ENCODE measurements at regions not wholly inside any gene's neighbourhood (a gene's known extent, or its start where the extent isn't known, plus 50 kb on each side); places are given as distances from the start of the nearest gene placed in this dataset.

DNA sequence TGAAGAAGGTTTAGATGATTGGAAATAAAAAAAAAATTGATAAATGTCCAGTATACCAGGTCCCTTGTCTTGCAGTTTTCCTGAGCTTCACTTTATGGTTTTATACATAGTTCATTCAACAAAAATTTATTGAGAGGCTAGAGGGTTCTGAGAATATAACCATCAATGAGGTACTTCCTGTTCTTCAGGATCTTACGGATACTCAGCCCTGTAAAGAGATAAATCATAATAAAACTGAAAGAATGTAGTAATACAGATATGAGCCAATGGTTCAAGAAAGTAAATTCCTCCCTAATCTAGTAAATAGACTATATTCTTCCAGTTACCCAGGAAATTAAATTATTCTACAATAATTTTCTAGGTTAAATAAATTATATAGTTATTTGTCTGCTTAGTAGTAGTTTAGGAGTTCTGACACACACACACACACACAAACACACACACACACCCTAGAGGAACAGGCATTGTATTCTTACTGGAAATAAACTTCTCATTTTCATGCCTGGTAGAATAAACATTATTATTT, 70.4 kb upstream of the HMCN1 start:
- POLR2A ChIA-PET, result no interaction called here
- H3K27ac ChIP-seq (ENCODE audit: low read depth in 2 of 2, low read length in 1 of 2), result no peak overlapping the region
- TF ChIP-seq FOSL2 (IDR thresholded peaks at IDR 0.05; ENCODE audit: borderline replicate concordance, low read depth) (no peak), CHD2 (IDR thresholded peaks at IDR 0.05; ENCODE audit: low read length, partially characterized antibody) (no peak), TEAD4 (IDR thresholded peaks at IDR 0.05; ENCODE audit: borderline replicate concordance, insufficient read depth) (no peak), SIN3A (IDR thresholded peaks at IDR 0.05; ENCODE audit: borderline replicate concordance, low read depth, low read length) (no peak), GATA2 (CRISPR knock-in tag; IDR thresholded peaks at IDR 0.05) (no peak), MXI1 (IDR thresholded peaks at IDR 0.05; ENCODE audit: low read depth, low read length) (no peak)
- TF ChIP-seq, protein P1, sequence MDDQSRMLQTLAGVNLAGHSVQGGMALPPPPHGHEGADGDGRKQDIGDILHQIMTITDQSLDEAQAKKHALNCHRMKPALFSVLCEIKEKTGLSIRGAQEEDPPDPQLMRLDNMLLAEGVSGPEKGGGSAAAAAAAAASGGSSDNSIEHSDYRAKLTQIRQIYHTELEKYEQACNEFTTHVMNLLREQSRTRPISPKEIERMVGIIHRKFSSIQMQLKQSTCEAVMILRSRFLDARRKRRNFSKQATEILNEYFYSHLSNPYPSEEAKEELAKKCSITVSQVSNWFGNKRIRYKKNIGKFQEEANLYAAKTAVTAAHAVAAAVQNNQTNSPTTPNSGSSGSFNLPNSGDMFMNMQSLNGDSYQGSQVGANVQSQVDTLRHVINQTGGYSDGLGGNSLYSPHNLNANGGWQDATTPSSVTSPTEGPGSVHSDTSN (IDR thresholded peaks at IDR 0.05), result no peak
- TF ChIP-seq, protein P2, sequence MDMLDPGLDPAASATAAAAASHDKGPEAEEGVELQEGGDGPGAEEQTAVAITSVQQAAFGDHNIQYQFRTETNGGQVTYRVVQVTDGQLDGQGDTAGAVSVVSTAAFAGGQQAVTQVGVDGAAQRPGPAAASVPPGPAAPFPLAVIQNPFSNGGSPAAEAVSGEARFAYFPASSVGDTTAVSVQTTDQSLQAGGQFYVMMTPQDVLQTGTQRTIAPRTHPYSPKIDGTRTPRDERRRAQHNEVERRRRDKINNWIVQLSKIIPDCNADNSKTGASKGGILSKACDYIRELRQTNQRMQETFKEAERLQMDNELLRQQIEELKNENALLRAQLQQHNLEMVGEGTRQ (IDR thresholded peaks at IDR 0.05; ENCODE audit: borderline replicate concordance, low read depth, low read length), result no peak
- no peak overlapping the region for H3K4me3 ChIP-seq (ENCODE audit: low read depth in 2 of 2, low read length in 1 of 2)
- DNase-seq, result no peak
- H3F3A ChIP-seq (replicated peaks; ENCODE audit: insufficient read depth), result no peaks in the 10 kb centered on the region
- CTCF ChIA-PET, result interaction anchor here (0.7 kb wide), 1 partner anchor 17 kb away, joined by 3 read pairs; no protein-coding TSS in a partner anchor
- no peaks in the 10 kb centered on the region for H3K36me3 ChIP-seq (replicated peaks in 1 of 2; ENCODE audit: control insufficient read depth in 1 of 2, insufficient read depth in 2 of 2, low read length in 1 of 2)
- H3K4me2 ChIP-seq, result no peak overlapping the region
- no peaks in the 10 kb centered on the region for H4K20me1 ChIP-seq (ENCODE audit: insufficient read depth)
- no peak overlapping the region for H3K9ac ChIP-seq
- 0 out of 2 replicates have a peak overlapping the region, but pooled peaks have one; percentile 15 for H2AFZ ChIP-seq (ENCODE audit: low read depth)
- no peaks in the 10 kb centered on the region for H3K27me3 ChIP-seq (ENCODE audit: insufficient read depth)
- H3K79me2 ChIP-seq (ENCODE audit: insufficient read depth), result no peaks in the 10 kb centered on the region
- 12% methylated on average over 1 of the region's 1 CpG for WGBS (ENCODE audit: low lambda C conversion rate)
- H3K4me1 ChIP-seq (ENCODE audit: control insufficient read depth in 1 of 2, insufficient read depth in 2 of 2, low read depth in 1 of 2, low read length in 1 of 2), result peaks cover 0 to 10% of the 10 kb centered on the region in 2 experiments; a peak in 2 of 4 replicates
- H3K9me2 ChIP-seq, result no peaks in the 10 kb centered on the region
- H3K9me3 ChIP-seq, result no peaks in the 10 kb centered on the region

DNA sequence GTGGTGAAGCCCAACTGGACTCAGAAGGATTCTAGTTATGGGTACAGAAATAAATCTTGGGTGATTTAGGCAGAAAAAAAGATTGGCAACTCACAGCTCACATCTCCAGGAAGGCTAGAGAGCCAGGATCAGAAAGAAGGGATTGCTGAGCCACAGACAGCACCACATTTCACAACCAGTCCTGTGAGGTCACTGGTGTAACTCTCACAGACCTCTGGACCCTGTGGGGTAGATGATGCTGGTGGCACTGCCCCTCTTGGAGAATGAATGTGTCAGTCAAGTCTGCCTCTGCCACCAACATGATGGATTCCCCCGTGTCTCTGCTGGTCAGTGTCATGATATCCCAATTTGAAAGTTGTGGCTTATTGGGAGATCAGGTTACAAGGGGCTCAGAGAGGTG, 70.9 kb upstream of the HMCN1 start:
- Histone ChIP-seq H3K79me2 (ENCODE audit: insufficient read depth) (no peaks in the 10 kb centered on the region), H3K9me2 (no peaks in the 10 kb centered on the region), H3F3A (replicated peaks; ENCODE audit: insufficient read depth) (no peaks in the 10 kb centered on the region), H3K9ac (no peak overlapping the region), H3K4me1 (ENCODE audit: control insufficient read depth in 1 of 2, insufficient read depth in 2 of 2, low read depth in 1 of 2, low read length in 1 of 2) (peaks cover 0 to 10% of the 10 kb centered on the region in 2 experiments; a peak in 2 of 4 replicates), H3K27ac (ENCODE audit: low read depth in 2 of 2, low read length in 1 of 2) (no peak overlapping the region), H3K9me3 (no peaks in the 10 kb centered on the region), H3K4me3 (ENCODE audit: low read depth in 2 of 2, low read length in 1 of 2) (no peak overlapping the region), H3K36me3 (replicated peaks in 1 of 2; ENCODE audit: control insufficient read depth in 1 of 2, insufficient read depth in 2 of 2, low read length in 1 of 2) (no peaks in the 10 kb centered on the region), H3K27me3 (ENCODE audit: insufficient read depth) (no peaks in the 10 kb centered on the region), H3K4me2 (no peak overlapping the region), H4K20me1 (ENCODE audit: insufficient read depth) (no peaks in the 10 kb centered on the region), H2AFZ (ENCODE audit: low read depth) (no peak overlapping the region)
- ChIA-PET POLR2A (no interaction called here), CTCF (interaction anchor here (0.7 kb wide), 2 partner anchors 11 to 17 kb away, joined by 3 read pairs; no protein-coding TSS in a partner anchor)
- DNase-seq, result no peak
- TF ChIP-seq, protein P3, sequence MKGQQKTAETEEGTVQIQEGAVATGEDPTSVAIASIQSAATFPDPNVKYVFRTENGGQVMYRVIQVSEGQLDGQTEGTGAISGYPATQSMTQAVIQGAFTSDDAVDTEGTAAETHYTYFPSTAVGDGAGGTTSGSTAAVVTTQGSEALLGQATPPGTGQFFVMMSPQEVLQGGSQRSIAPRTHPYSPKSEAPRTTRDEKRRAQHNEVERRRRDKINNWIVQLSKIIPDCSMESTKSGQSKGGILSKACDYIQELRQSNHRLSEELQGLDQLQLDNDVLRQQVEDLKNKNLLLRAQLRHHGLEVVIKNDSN (IDR thresholded peaks at IDR 0.05; ENCODE audit: borderline replicate concordance, low read depth), result no peak
- TF ChIP-seq SIN3A (IDR thresholded peaks at IDR 0.05; ENCODE audit: borderline replicate concordance, low read depth, low read length) (no peak), EZH2phosphoT487 (IDR thresholded peaks at IDR 0.05; ENCODE audit: borderline replicate concordance, low read depth) (no peak), FOXM1 (IDR thresholded peaks at IDR 0.05; ENCODE audit: low read depth) (no peak), TAF1 (IDR thresholded peaks at IDR 0.05; ENCODE audit: borderline replicate concordance, low read depth, low read length) (no peak)
- WGBS (ENCODE audit: low lambda C conversion rate), result 20% methylated on average over 1 of the region's 1 CpG
